ENCODE measurements at regions not wholly inside any gene's neighbourhood (a gene's known extent, or its start where the extent isn't known, plus 50 kb on each side); places are given as distances from the start of the nearest gene placed in this dataset.
"Not testable (repeated sequence)": the region's sequence is repeated elsewhere in the genome, so short reads cannot be mapped to it uniquely, and the experiment has no call there.

- intact Hi-C loops (cut with DNase I): no loop called here
- no peak for TF ChIP-seq CTCF (IDR thresholded peaks at IDR 0.05)
- TF ChIP-seq POLR2A (IDR thresholded peaks at IDR 0.05): no peak
- Histone ChIP-seq H3K9me3 (no peaks in the 10 kb centered on the region), H3K4me3 (no peak overlapping the region), H3K36me3 (no peaks in the 10 kb centered on the region), H3K4me1 (peaks cover 0 to 6% (median 0%) of the 10 kb centered on the region in 12 donors), H3K27me3 (no peaks in the 10 kb centered on the region), H3K27ac (no peak overlapping the region)
- 70 to 82% (median 78%) methylated on average over 8 of the region's 8 CpGs for WGBS, 4 donors
- ATAC-seq: no peak
- no peak for DNase-seq
These were observed 91.6 kb upstream of the SYT10 start for GRCh38 chr12:33531261-33531660.

- H3K27me3 ChIP-seq: no peaks in the 10 kb centered on the region
- no peaks in the 10 kb centered on the region for H3K36me3 ChIP-seq
- DNase-seq (no peak), ATAC-seq (no peak)
- no peak overlapping the region for H3K4me3 ChIP-seq
- no peaks in the 10 kb centered on the region for H3K9me3 ChIP-seq
- intact Hi-C loops (cut with DNase I): no loop called here
- no peak for TF ChIP-seq POLR2A (IDR thresholded peaks at IDR 0.05)
- no peak overlapping the region for H3K27ac ChIP-seq
- 91 to 100% (median 94%) methylated on average over 1 of the region's 1 CpG for WGBS, 4 donors
- peaks cover 0 to 6% (median 0%) of the 10 kb centered on the region in 12 donors for H3K4me1 ChIP-seq
These were observed 93.9 kb upstream of the SYT10 start for GRCh38 chr12:33533527-33533926.

- no peak for ATAC-seq
- no peak overlapping the region for H3K27ac ChIP-seq
- 28 to 49% (median 41%) methylated on average over 1 of the region's 1 CpG for WGBS, 4 donors
- no peaks in the 10 kb centered on the region for H3K36me3 ChIP-seq
- no peak for DNase-seq
- no peak for TF ChIP-seq POLR2A (IDR thresholded peaks at IDR 0.05)
- TF ChIP-seq CTCF (IDR thresholded peaks at IDR 0.05): no peak
- intact Hi-C loops (cut with DNase I): no loop called here
- no peaks in the 10 kb centered on the region for H3K4me1 ChIP-seq
- peaks cover 0 to 8% (median under 1%) of the 10 kb centered on the region in 12 donors for H3K9me3 ChIP-seq
- no peak overlapping the region for H3K4me3 ChIP-seq
- H3K27me3 ChIP-seq: no peaks in the 10 kb centered on the region
These were observed 96.8 kb upstream of the SYT10 start for GRCh38 chr12:33536431-33536830.

- no peak for TF ChIP-seq CTCF (IDR thresholded peaks at IDR 0.05)
- TF ChIP-seq POLR2A (IDR thresholded peaks at IDR 0.05): no peak
- H3K27me3 ChIP-seq: no peaks in the 10 kb centered on the region
- no peaks in the 10 kb centered on the region for H3K4me1 ChIP-seq
- H3K36me3 ChIP-seq: no peaks in the 10 kb centered on the region
- 75 to 81% (median 78%) methylated on average over 3 of the region's 3 CpGs for WGBS, 4 donors
- ATAC-seq (no peak), DNase-seq (no peak)
- intact Hi-C loops (cut with DNase I): no loop called here
- H3K27ac ChIP-seq: no peak overlapping the region
- H3K4me3 ChIP-seq: no peak overlapping the region
- H3K9me3 ChIP-seq: peaks cover 0 to 22% (median 12%) of the 10 kb centered on the region in 12 donors
These were observed 106.4 kb upstream of the SYT10 start for GRCh38 chr12:33546004-33546403.

- Histone ChIP-seq H3K4me3 (no peak overlapping the region), H3K4me1 (no peaks in the 10 kb centered on the region), H3K9me3 (peaks cover 0 to 15% (median 5%) of the 10 kb centered on the region in 12 donors), H3K27ac (no peak overlapping the region), H3K27me3 (no peaks in the 10 kb centered on the region), H3K36me3 (no peaks in the 10 kb centered on the region)
- TF ChIP-seq CTCF (IDR thresholded peaks at IDR 0.05) (no peak), POLR2A (IDR thresholded peaks at IDR 0.05) (no peak)
- intact Hi-C loops (cut with DNase I): no loop called here
- no peak for DNase-seq
- 87 to 93% (median 90%) methylated on average over 3 of the region's 3 CpGs for WGBS, 4 donors
- ATAC-seq: no peak
These were observed 107.5 kb upstream of the SYT10 start for GRCh38 chr12:33547084-33547483.

GRCh38 chr12:33550214-33550613 lies 110.6 kb upstream of the SYT10 start:
- H3K9me3 ChIP-seq; H3K27me3 ChIP-seq; H3K27ac ChIP-seq; H3K4me3 ChIP-seq; H3K4me1 ChIP-seq; intact Hi-C loops (cut with DNase I); ATAC-seq; H3K36me3 ChIP-seq; DNase-seq: not testable (repeated sequence)

Measured in heart left ventricle (tissue), 16 donors.